ENCODE measurements at regions not wholly inside any gene's neighbourhood (a gene's known extent, or its start where the extent isn't known, plus 50 kb on each side); places are given as distances from the start of the nearest gene placed in this dataset.

DNA sequence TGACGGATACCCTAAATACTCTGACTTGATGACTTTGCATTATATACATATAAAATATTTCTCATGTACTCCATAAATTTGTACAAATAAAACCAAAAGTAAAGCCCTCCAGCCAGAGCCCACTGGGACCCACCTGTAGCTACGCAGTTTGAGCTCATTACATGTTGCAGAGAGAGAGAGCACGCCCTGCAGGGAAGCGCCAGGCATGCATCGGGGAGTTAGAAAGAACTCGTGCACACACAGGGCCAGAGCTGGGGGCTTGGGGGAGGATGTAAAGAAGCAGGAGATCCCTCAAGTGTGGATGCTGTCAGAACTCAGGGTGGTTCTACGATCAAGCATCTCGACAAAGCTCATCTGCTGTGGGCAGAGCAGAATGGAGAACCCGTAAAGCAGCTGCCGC lies 178.5 kb upstream of the RTL1 start:
- H3K9me3 ChIP-seq, result no peaks in the 10 kb centered on the region
- 61% methylated on average over 6 of the region's 10 CpGs for WGBS (ENCODE audit: insufficient coverage, low coverage, low lambda C conversion rate, missing lambda C conversion rate)
- no peaks in the 10 kb centered on the region for H3K36me3 ChIP-seq
- no peaks in the 10 kb centered on the region for H3K27me3 ChIP-seq
- ATAC-seq (no peak), DNase-seq (no peak)
- intact Hi-C loops (cut with DNase I), result no loop called here
- no peaks in the 10 kb centered on the region for H3K4me1 ChIP-seq
- no peak overlapping the region for H3K27ac ChIP-seq
- H3K4me3 ChIP-seq, result no peak overlapping the region
- TF ChIP-seq CTCF (IDR thresholded peaks at IDR 0.05) (no peak), POLR2A (IDR thresholded peaks at IDR 0.05) (no peak)

GRCh38 chr14:101082436-101083384 lies 179.2 kb upstream of the RTL1 start:
- intact Hi-C loops (cut with DNase I), result no loop called here
- ATAC-seq (no peak), DNase-seq (no peak)
- Histone ChIP-seq H3K4me1 (no peaks in the 10 kb centered on the region), H3K27ac (no peak overlapping the region), H3K4me3 (no peak overlapping the region), H3K27me3 (no peaks in the 10 kb centered on the region), H3K36me3 (no peaks in the 10 kb centered on the region), H3K9me3 (no peaks in the 10 kb centered on the region)
- 58% methylated on average over 7 of the region's 10 CpGs for WGBS (ENCODE audit: insufficient coverage, low coverage, low lambda C conversion rate, missing lambda C conversion rate)
- no peak for TF ChIP-seq CTCF (IDR thresholded peaks at IDR 0.05)
- TF ChIP-seq POLR2A (IDR thresholded peaks at IDR 0.05), result no peak

- intact Hi-C loops (cut with DNase I), result no loop called here
- TF ChIP-seq POLR2A (IDR thresholded peaks at IDR 0.05) (no peak), CTCF (IDR thresholded peaks at IDR 0.05) (no peak)
- H3K4me3 ChIP-seq, result no peak overlapping the region
- no peaks in the 10 kb centered on the region for H3K4me1 ChIP-seq
- no peak overlapping the region for H3K27ac ChIP-seq
- ATAC-seq, result no peak
- DNase-seq, result peak in 1 of 3 donors; percentile 36
- no peaks in the 10 kb centered on the region for H3K36me3 ChIP-seq
- WGBS (ENCODE audit: insufficient coverage, low coverage, low lambda C conversion rate, missing lambda C conversion rate), result 32% methylated on average over 4 of the region's 18 CpGs
- no peaks in the 10 kb centered on the region for H3K9me3 ChIP-seq
- no peaks in the 10 kb centered on the region for H3K27me3 ChIP-seq
Measured at GRCh38 chr14:101083564-101084435, 180.3 kb upstream of the RTL1 start.

DNA sequence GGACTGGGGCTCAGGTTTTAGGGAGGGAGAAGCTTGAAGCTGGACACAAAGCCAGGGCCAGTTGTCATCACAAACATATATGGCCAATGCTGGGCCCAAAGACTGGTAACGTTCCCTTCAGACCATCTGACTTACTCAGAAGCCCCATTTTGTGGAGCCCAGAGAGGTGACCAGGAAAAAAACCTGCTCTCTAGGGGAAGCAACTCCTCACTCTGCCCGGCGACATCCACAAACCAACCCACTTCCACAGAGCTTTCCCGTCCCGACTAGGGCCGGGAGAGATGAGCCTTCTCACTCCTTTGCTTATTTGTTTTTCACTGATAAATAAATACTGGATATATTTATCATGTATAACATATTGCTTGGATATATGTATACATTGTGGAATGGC lies 180.9 kb upstream of the RTL1 start:
- DNase-seq, result no peak
- Histone ChIP-seq H3K27me3 (no peaks in the 10 kb centered on the region), H3K4me1 (no peaks in the 10 kb centered on the region), H3K27ac (no peak overlapping the region), H3K9me3 (no peaks in the 10 kb centered on the region), H3K36me3 (no peaks in the 10 kb centered on the region), H3K4me3 (no peak overlapping the region)
- 95% methylated on average over 5 of the region's 6 CpGs for WGBS (ENCODE audit: insufficient coverage, low coverage, low lambda C conversion rate, missing lambda C conversion rate)
- no peak for ATAC-seq
- TF ChIP-seq CTCF (IDR thresholded peaks at IDR 0.05) (no peak), POLR2A (IDR thresholded peaks at IDR 0.05) (no peak)
- intact Hi-C loops (cut with DNase I), result no loop called here

Measured in right lobe of liver (tissue), 6 donors.